ENCODE measurements at regions not wholly inside any gene's neighbourhood (a gene's known extent, or its start where the extent isn't known, plus 50 kb on each side); places are given as distances from the start of the nearest gene placed in this dataset.

GRCh38 chr2:188848887-188849435, 125.2 kb upstream of the COL3A1 start:
- H3K27me3 ChIP-seq (replicated peaks; ENCODE audit: insufficient read depth) = no peaks in the 10 kb centered on the region
- no peak overlapping the region for H3K27ac ChIP-seq
- no peaks in the 10 kb centered on the region for H3K4me1 ChIP-seq (replicated peaks)
- TF ChIP-seq POLR2A (IDR thresholded peaks at IDR 0.05) = no peak
- TF ChIP-seq CTCF (IDR thresholded peaks at IDR 0.05) = no peak
- TF ChIP-seq POLR2AphosphoS5 (IDR thresholded peaks at IDR 0.05) = no peak
- WGBS = 41% methylated on average over 1 of the region's 1 CpG
- intact Hi-C loops (cut with DNase I) = no loop called here
- H3K36me3 ChIP-seq = no peaks in the 10 kb centered on the region
- H3K9me3 ChIP-seq = no peaks in the 10 kb centered on the region
- H3K4me3 ChIP-seq = no peak overlapping the region
- no peak for DNase-seq (ENCODE audit: low spot score)

- no peak overlapping the region for H3K4me3 ChIP-seq
- H3K4me1 ChIP-seq (replicated peaks) = no peaks in the 10 kb centered on the region
- H3K27me3 ChIP-seq (replicated peaks; ENCODE audit: insufficient read depth) = no peaks in the 10 kb centered on the region
- DNase-seq (ENCODE audit: low spot score) = no peak
- H3K9me3 ChIP-seq = no peaks in the 10 kb centered on the region
- H3K27ac ChIP-seq = no peak overlapping the region
- no peaks in the 10 kb centered on the region for H3K36me3 ChIP-seq
- TF ChIP-seq POLR2A (IDR thresholded peaks at IDR 0.05) (no peak), CTCF (IDR thresholded peaks at IDR 0.05) (no peak), POLR2AphosphoS5 (IDR thresholded peaks at IDR 0.05) (no peak)
- intact Hi-C loops (cut with DNase I) = no loop called here
- WGBS = 92% methylated on average over 2 of the region's 2 CpGs
Measured at GRCh38 chr2:188850786-188851185, 123.4 kb upstream of the COL3A1 start.

- WGBS = 90% methylated on average over 1 of the region's 1 CpG
- Histone ChIP-seq H3K27ac (no peak overlapping the region), H3K9me3 (no peaks in the 10 kb centered on the region), H3K36me3 (no peaks in the 10 kb centered on the region), H3K4me3 (no peak overlapping the region), H3K27me3 (replicated peaks; ENCODE audit: insufficient read depth) (no peaks in the 10 kb centered on the region), H3K4me1 (replicated peaks) (no peaks in the 10 kb centered on the region)
- DNase-seq (ENCODE audit: low spot score) = no peak
- TF ChIP-seq POLR2AphosphoS5 (IDR thresholded peaks at IDR 0.05) = no peak
- TF ChIP-seq POLR2A (IDR thresholded peaks at IDR 0.05) = no peak
- no peak for TF ChIP-seq CTCF (IDR thresholded peaks at IDR 0.05)
- intact Hi-C loops (cut with DNase I) = no loop called here
Measured at GRCh38 chr2:188851311-188851710, 122.9 kb upstream of the COL3A1 start.

- TF ChIP-seq POLR2AphosphoS5 (IDR thresholded peaks at IDR 0.05) = no peak
- H3K4me1 ChIP-seq (replicated peaks) = no peaks in the 10 kb centered on the region
- H3K9me3 ChIP-seq = no peaks in the 10 kb centered on the region
- H3K4me3 ChIP-seq = no peak overlapping the region
- no peak for DNase-seq (ENCODE audit: low spot score)
- H3K27me3 ChIP-seq (replicated peaks; ENCODE audit: insufficient read depth) = no peaks in the 10 kb centered on the region
- intact Hi-C loops (cut with DNase I) = no loop called here
- H3K36me3 ChIP-seq = no peaks in the 10 kb centered on the region
- 95% methylated on average over 3 of the region's 3 CpGs for WGBS
- no peak overlapping the region for H3K27ac ChIP-seq
Measured at GRCh38 chr2:188851826-188852225, 122.3 kb upstream of the COL3A1 start.

GRCh38 chr2:188852772-188853171, 121.4 kb upstream of the COL3A1 start:
- Histone ChIP-seq H3K27me3 (replicated peaks; ENCODE audit: insufficient read depth) (no peaks in the 10 kb centered on the region), H3K4me3 (no peak overlapping the region), H3K27ac (no peak overlapping the region), H3K9me3 (no peaks in the 10 kb centered on the region), H3K36me3 (no peaks in the 10 kb centered on the region), H3K4me1 (replicated peaks) (no peaks in the 10 kb centered on the region)
- TF ChIP-seq POLR2A (IDR thresholded peaks at IDR 0.05) (no peak), POLR2AphosphoS5 (IDR thresholded peaks at IDR 0.05) (no peak), CTCF (IDR thresholded peaks at IDR 0.05) (no peak)
- intact Hi-C loops (cut with DNase I) = no loop called here
- WGBS = 72% methylated on average over 2 of the region's 2 CpGs
- no peak for DNase-seq (ENCODE audit: low spot score)

All from prostate gland (tissue), 2 donors.